K562 (cell line): ENCODE measurements at regions not wholly inside any gene's neighbourhood (a gene's known extent, or its start where the extent isn't known, plus 50 kb on each side); places are given as distances from the start of the nearest gene placed in this dataset.

Experiments
- CAMTA2 ChIP-seq: fragments of 250-450 bp; sonication (Bioruptor Pico); conservative IDR thresholded peaks from 2 replicates; pipeline ENCODE4 v1.5.1; 2022
- EGR1 ChIP-seq: fragments of 450-650 bp; conservative IDR thresholded peaks from 2 replicates; pipeline ENCODE4 v1.6.1; 2017; ENCODE audit warnings: mild to moderate bottlenecking
- MEF2A ChIP-seq: IDR thresholded peaks from 2 replicates; pipeline ENCODE4 v1.6.1; 2011; ENCODE audit warnings: low read depth, mild to moderate bottlenecking, low read length, moderate library complexity; ENCODE audit not compliant: control insufficient read depth
- POLR2AphosphoS5 ChIP-seq: IDR thresholded peaks from 2 replicates; pipeline ENCODE4 v1.6.1; 2011; ENCODE audit warnings: mild to moderate bottlenecking, low read depth, low read length, moderate library complexity; ENCODE audit not compliant: control insufficient read depth, insufficient read depth
- SIRT6 ChIP-seq: IDR thresholded peaks from one replicate; pipeline ENCODE4 v1.6.1; 2012; ENCODE audit warnings: low read depth, mild to moderate bottlenecking, control low read depth, inconsistent platforms, low read length, moderate library complexity
- ZFPM2 ChIP-seq: fragments of 250-450 bp; sonication (Bioruptor Pico); IDR thresholded peaks from 2 replicates; pipeline ENCODE4 v1.5.1; 2022; ENCODE audit warnings: mild to moderate bottlenecking
- ZNF274 ChIP-seq: IDR thresholded peaks from 2 replicates; pipeline ENCODE4 v1.6.1; 2011; ENCODE audit warnings: low read depth, mild to moderate bottlenecking, low read length, moderate library complexity, borderline replicate concordance
- ZNF778 ChIP-seq: fragments of 450-650 bp; formaldehyde crosslinking; IDR thresholded peaks from 2 replicates; pipeline ENCODE4 v1.4.0; 2020; ENCODE audit warnings: mild to moderate bottlenecking, moderate library complexity
- TF ChIP-seq, protein P1 (sequence below), 2 experiments: IDR thresholded peaks; 2 replicates each; pipeline ENCODE4 v1.6.1; 2012; ENCODE audit warnings: improper control_type of control experiment in 2 of 2, low read depth in 2 of 2, low read length in 2 of 2, borderline replicate concordance in 1 of 2

DNA sequence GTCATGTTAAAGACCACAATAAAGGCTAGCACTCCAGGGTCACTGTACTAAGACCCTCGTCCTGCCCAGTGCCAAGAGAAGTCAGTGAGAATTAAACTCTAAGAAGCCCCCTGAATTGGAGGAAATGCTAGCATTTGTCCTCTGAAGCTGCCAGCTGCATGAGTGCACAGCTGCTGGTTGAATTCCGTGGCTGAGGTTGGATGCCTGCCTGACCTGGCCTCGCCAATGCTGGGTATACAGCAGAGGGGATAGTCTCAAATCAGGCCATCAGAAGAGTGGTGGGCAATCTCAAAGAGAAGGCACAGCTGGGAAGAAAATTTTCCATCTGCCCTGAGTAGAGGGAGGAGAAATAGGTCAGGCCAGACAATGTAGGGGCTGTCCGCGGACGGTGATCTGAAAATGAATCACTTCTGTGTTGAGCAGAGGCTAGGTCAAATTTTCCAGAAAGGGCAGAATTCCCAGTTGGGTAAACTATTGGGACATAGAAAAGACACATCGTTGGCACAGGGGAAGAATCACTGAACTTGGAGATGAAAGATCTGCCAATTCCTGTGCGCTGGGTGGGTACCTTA lies 110.5 kb upstream of the AGAP1 start:
- TF ChIP-seq ZFPM2 (CRISPR knock-in tag) (no peak), CAMTA2 (CRISPR knock-in tag) (no peak), ZNF274 (no peak), EGR1 (no peak), MEF2A (no peak), SIRT6 (no peak), ZNF778 (CRISPR knock-in tag) (no peak), POLR2AphosphoS5 (no peak)
- TF ChIP-seq, protein P1, sequence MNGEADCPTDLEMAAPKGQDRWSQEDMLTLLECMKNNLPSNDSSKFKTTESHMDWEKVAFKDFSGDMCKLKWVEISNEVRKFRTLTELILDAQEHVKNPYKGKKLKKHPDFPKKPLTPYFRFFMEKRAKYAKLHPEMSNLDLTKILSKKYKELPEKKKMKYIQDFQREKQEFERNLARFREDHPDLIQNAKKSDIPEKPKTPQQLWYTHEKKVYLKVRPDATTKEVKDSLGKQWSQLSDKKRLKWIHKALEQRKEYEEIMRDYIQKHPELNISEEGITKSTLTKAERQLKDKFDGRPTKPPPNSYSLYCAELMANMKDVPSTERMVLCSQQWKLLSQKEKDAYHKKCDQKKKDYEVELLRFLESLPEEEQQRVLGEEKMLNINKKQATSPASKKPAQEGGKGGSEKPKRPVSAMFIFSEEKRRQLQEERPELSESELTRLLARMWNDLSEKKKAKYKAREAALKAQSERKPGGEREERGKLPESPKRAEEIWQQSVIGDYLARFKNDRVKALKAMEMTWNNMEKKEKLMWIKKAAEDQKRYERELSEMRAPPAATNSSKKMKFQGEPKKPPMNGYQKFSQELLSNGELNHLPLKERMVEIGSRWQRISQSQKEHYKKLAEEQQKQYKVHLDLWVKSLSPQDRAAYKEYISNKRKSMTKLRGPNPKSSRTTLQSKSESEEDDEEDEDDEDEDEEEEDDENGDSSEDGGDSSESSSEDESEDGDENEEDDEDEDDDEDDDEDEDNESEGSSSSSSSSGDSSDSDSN (IDR thresholded peaks at IDR 0.05; ENCODE audit: borderline replicate concordance in 1 of 2, low read depth in 2 of 2, low read length in 2 of 2), result no peak
